Neural progenitor cell (in vitro differentiated cells): ENCODE measurements at regions not wholly inside any gene's neighbourhood (a gene's known extent, or its start where the extent isn't known, plus 50 kb on each side); places are given as distances from the start of the nearest gene placed in this dataset.

Experiments
- DNase-seq: peaks from one replicate; pipeline ENCODE4 v3.0.0-alpha.2; 2016; ENCODE audit warnings: low spot score
- H2AFZ ChIP-seq: fragments of 200-600 bp; sonication (generic); replicated peaks from 2 replicates; pipeline ENCODE4 v1.6.1; 2016; ENCODE audit warnings: antibody characterized with exemption
- H3F3A ChIP-seq: fragments of 200-600 bp; sonication (generic); 2 replicates; pipeline ENCODE4 v1.6.1; 2016; ENCODE audit warnings: antibody characterized with exemption, low read depth
- H3K27ac ChIP-seq: fragments of 200-600 bp; sonication (generic); 2 replicates; pipeline ENCODE4 v1.5.1; 2016; ENCODE audit warnings: mild to moderate bottlenecking
- H3K27me3 ChIP-seq: fragments of 200-600 bp; sonication (generic); 2 replicates; pipeline ENCODE4 v1.6.1; 2016; ENCODE audit warnings: mild to moderate bottlenecking, moderate library complexity
- H3K36me3 ChIP-seq: fragments of 200-600 bp; sonication (generic); 2 replicates; pipeline ENCODE4 v1.5.1; 2016
- H3K4me1 ChIP-seq: fragments of 200-600 bp; sonication (generic); 2 replicates; pipeline ENCODE4 v1.6.1; 2016; ENCODE audit warnings: mixed run types
- H3K4me2 ChIP-seq: fragments of 200-600 bp; sonication (generic); 2 replicates; pipeline ENCODE4 v1.6.1; 2016
- H3K4me3 ChIP-seq: fragments of 200-600 bp; sonication (generic); 2 replicates; pipeline ENCODE4 v1.5.1; 2016
- H3K79me2 ChIP-seq: fragments of 200-600 bp; sonication (generic); 2 replicates; pipeline ENCODE4 v1.6.1; 2016; ENCODE audit warnings: low read depth
- H3K9ac ChIP-seq: fragments of 200-600 bp; sonication (generic); 2 replicates; pipeline ENCODE4 v1.6.1; 2016
- H3K9me3 ChIP-seq: fragments of 200-600 bp; sonication (generic); 2 replicates; pipeline ENCODE4 v1.5.1; 2016; ENCODE audit warnings: low read depth
- H4K20me1 ChIP-seq: fragments of 200-600 bp; sonication (generic); 2 replicates; pipeline ENCODE4 v1.6.1; 2016; ENCODE audit warnings: low read depth
- H3K27ac Mint-ChIP-seq: 3 replicates; pipeline ENCODE4 v1.8.0; 2021; ENCODE audit warnings: mixed read lengths
- H3K27me3 Mint-ChIP-seq: 2 replicates; pipeline ENCODE4 v1.8.0; 2022; ENCODE audit warnings: low read depth, mild to moderate bottlenecking, inconsistent platforms, moderate library complexity, mixed read lengths; ENCODE audit not compliant: insufficient read depth
- H3K36me3 Mint-ChIP-seq: 3 replicates; pipeline ENCODE4 v1.8.0; 2021; ENCODE audit warnings: mixed read lengths
- H3K4me1 Mint-ChIP-seq: 3 replicates; pipeline ENCODE4 v1.8.0; 2021; ENCODE audit warnings: mixed read lengths
- H3K4me3 Mint-ChIP-seq: 3 replicates; pipeline ENCODE4 v1.8.0; 2021; ENCODE audit warnings: mild to moderate bottlenecking, moderate library complexity, mixed read lengths
- H3K9me3 Mint-ChIP-seq: 3 replicates; pipeline ENCODE4 v1.8.0; 2020; ENCODE audit warnings: mixed read lengths
- CTCF ChIP-seq: fragments of 200-600 bp; sonication (generic); IDR thresholded peaks from 2 replicates; pipeline ENCODE4 v1.5.1; 2017; ENCODE audit warnings: antibody characterized with exemption, mild to moderate bottlenecking
- EZH2 ChIP-seq: fragments of 200-600 bp; sonication (generic); IDR thresholded peaks from 2 replicates; pipeline ENCODE4 v1.6.1; 2017; ENCODE audit warnings: antibody characterized with exemption, mild to moderate bottlenecking, moderate library complexity
- EZH2phosphoT487 ChIP-seq: fragments of 200-600 bp; sonication (generic); IDR thresholded peaks from 2 replicates; pipeline ENCODE4 v1.6.1; 2017; ENCODE audit warnings: antibody characterized with exemption

- no peak for DNase-seq
Observed at GRCh38 chrX:7228226-7228625, 80.3 kb upstream of the PUDP start.

GRCh38 chrX:7225338-7225737 is 77.4 kb upstream of the PUDP start:
- Mint-ChIP-seq H3K9me3 (no peaks in the 10 kb centered on the region), H3K27ac (no peak overlapping the region), H3K27me3 (peaks cover 2% of the 10 kb centered on the region), H3K4me3 (no peak overlapping the region), H3K36me3 (no peaks in the 10 kb centered on the region), H3K4me1 (no peaks in the 10 kb centered on the region)
- no peak overlapping the region for H3K4me3 ChIP-seq
- no peak overlapping the region for H3K4me2 ChIP-seq
- H3K9me3 ChIP-seq = no peaks in the 10 kb centered on the region
- H3K27me3 ChIP-seq = peaks cover 9% of the 10 kb centered on the region
- DNase-seq = no peak
- no peaks in the 10 kb centered on the region for H3K36me3 ChIP-seq
- H3K27ac ChIP-seq = no peak overlapping the region
- no peaks in the 10 kb centered on the region for H3F3A ChIP-seq
- no peaks in the 10 kb centered on the region for H3K79me2 ChIP-seq
- H3K4me1 ChIP-seq = no peaks in the 10 kb centered on the region
- H4K20me1 ChIP-seq = no peaks in the 10 kb centered on the region
- TF ChIP-seq CTCF (no peak), EZH2phosphoT487 (no peak), EZH2 (no peak)
- H2AFZ ChIP-seq = no peak overlapping the region
- H3K9ac ChIP-seq = no peak overlapping the region

More at GRCh38 chrX:7228226-7228625, 80.3 kb upstream of the PUDP start:
- H4K20me1 ChIP-seq = no peaks in the 10 kb centered on the region
- no peaks in the 10 kb centered on the region for H3K79me2 ChIP-seq
- H3F3A ChIP-seq = no peaks in the 10 kb centered on the region
- H3K4me2 ChIP-seq = no peak overlapping the region
- Mint-ChIP-seq H3K27ac (no peak overlapping the region), H3K4me3 (no peak overlapping the region), H3K36me3 (no peaks in the 10 kb centered on the region), H3K4me1 (no peaks in the 10 kb centered on the region), H3K27me3 (peaks cover 2% of the 10 kb centered on the region), H3K9me3 (no peaks in the 10 kb centered on the region)
- TF ChIP-seq CTCF (no peak), EZH2 (no peak), EZH2phosphoT487 (no peak)
- H3K9ac ChIP-seq = no peak overlapping the region
- peaks cover 13% of the 10 kb centered on the region for H3K27me3 ChIP-seq
- no peaks in the 10 kb centered on the region for H3K9me3 ChIP-seq
- no peak overlapping the region for H2AFZ ChIP-seq
- H3K36me3 ChIP-seq = no peaks in the 10 kb centered on the region
- no peak overlapping the region for H3K4me3 ChIP-seq
- H3K4me1 ChIP-seq = no peaks in the 10 kb centered on the region
- no peak overlapping the region for H3K27ac ChIP-seq

- Histone ChIP-seq H3K27me3 (peaks cover 3% of the 10 kb centered on the region), H3K79me2 (no peaks in the 10 kb centered on the region), H3K9me3 (no peaks in the 10 kb centered on the region), H3K4me1 (no peaks in the 10 kb centered on the region), H3K4me2 (no peak overlapping the region), H2AFZ (no peak overlapping the region), H3K27ac (no peak overlapping the region), H3K9ac (no peak overlapping the region), H3K4me3 (no peak overlapping the region), H3F3A (no peaks in the 10 kb centered on the region), H3K36me3 (no peaks in the 10 kb centered on the region), H4K20me1 (no peaks in the 10 kb centered on the region)
- H3K27ac Mint-ChIP-seq = no peak overlapping the region
- H3K9me3 Mint-ChIP-seq = no peaks in the 10 kb centered on the region
- DNase-seq = no peak
- H3K4me3 Mint-ChIP-seq = no peak overlapping the region
- TF ChIP-seq EZH2phosphoT487 (no peak), CTCF (no peak), EZH2 (no peak)
- H3K27me3 Mint-ChIP-seq = no peaks in the 10 kb centered on the region
- H3K4me1 Mint-ChIP-seq = peaks cover 5% of the 10 kb centered on the region
- H3K36me3 Mint-ChIP-seq = peaks cover 2% of the 10 kb centered on the region
Observed at GRCh38 chrX:7223271-7223670, 75.3 kb upstream of the PUDP start.
